GM23338 (cell line): ENCODE measurements at regions not wholly inside any gene's neighbourhood (a gene's known extent, or its start where the extent isn't known, plus 50 kb on each side); places are given as distances from the start of the nearest gene placed in this dataset.

ENCODE experiments used
- ATAC-seq: fragments of 200-7000 bp; cut with Tn5 transposase; 3 replicates; pipeline ENCODE4 v1.9.1; 2020
- DNase-seq: peaks from one replicate; pipeline ENCODE4 v3.0.0-alpha.2; 2015; ENCODE audit warnings: low spot score
- H2AFZ ChIP-seq: fragments of 200-600 bp; sonication (generic); 2 replicates; pipeline ENCODE4 v1.8.0; 2016; ENCODE audit warnings: antibody characterized with exemption, mild to moderate bottlenecking, moderate library complexity
- H3F3A ChIP-seq: fragments of 200-600 bp; sonication (generic); replicated peaks from 2 replicates; pipeline ENCODE4 v1.8.0; 2017; ENCODE audit warnings: antibody characterized with exemption, mixed run types, low read depth
- H3K27ac ChIP-seq: fragments of 200-600 bp; sonication (generic); 2 replicates; pipeline ENCODE4 v1.6.1; 2016; ENCODE audit warnings: low read depth
- H3K27me3 ChIP-seq: fragments of 200-600 bp; sonication (generic); 2 replicates; pipeline ENCODE4 v1.8.0; 2016; ENCODE audit warnings: mild to moderate bottlenecking, mixed run types, moderate library complexity; ENCODE audit not compliant: insufficient read depth
- H3K36me3 ChIP-seq: fragments of 200-600 bp; sonication (generic); 2 replicates; pipeline ENCODE4 v1.8.0; 2016; ENCODE audit warnings: mild to moderate bottlenecking; ENCODE audit not compliant: insufficient read depth
- H3K4me1 ChIP-seq: fragments of 200-600 bp; sonication (generic); 2 replicates; pipeline ENCODE4 v1.8.0; 2016; ENCODE audit warnings: mild to moderate bottlenecking, moderate library complexity; ENCODE audit not compliant: insufficient read depth
- H3K4me2 ChIP-seq: fragments of 200-600 bp; sonication (generic); 2 replicates; pipeline ENCODE4 v1.7.1; 2017; ENCODE audit warnings: mixed run types
- H3K4me3 ChIP-seq: fragments of 200-600 bp; sonication (generic); 2 replicates; pipeline ENCODE4 v1.6.1; 2016; ENCODE audit warnings: mixed run types
- H3K79me2 ChIP-seq: fragments of 200-600 bp; sonication (generic); replicated peaks from 2 replicates; pipeline ENCODE4 v1.8.0; 2017; ENCODE audit warnings: mild to moderate bottlenecking; ENCODE audit not compliant: insufficient read depth
- H3K9me2 ChIP-seq: fragments of 200-600 bp; sonication (generic); 2 replicates; pipeline ENCODE4 v1.8.0; 2017; ENCODE audit not compliant: insufficient read depth
- H4K20me1 ChIP-seq: fragments of 200-600 bp; sonication (generic); replicated peaks from 2 replicates; pipeline ENCODE4 v1.8.0; 2017; ENCODE audit warnings: mild to moderate bottlenecking; ENCODE audit not compliant: insufficient read depth
- H3K27ac Mint-ChIP-seq: 2 replicates; pipeline ENCODE4 v1.8.0; 2020; ENCODE audit warnings: inconsistent platforms, mild to moderate bottlenecking, moderate library complexity, mixed read lengths
- H3K27me3 Mint-ChIP-seq: 3 replicates; pipeline ENCODE4 v1.8.0; 2022; ENCODE audit warnings: low read depth, mild to moderate bottlenecking, moderate library complexity, mixed read lengths, inconsistent platforms; ENCODE audit not compliant: insufficient read depth, poor library complexity
- H3K36me3 Mint-ChIP-seq: 3 replicates; pipeline ENCODE4 v1.8.0; 2021; ENCODE audit warnings: low read depth, mild to moderate bottlenecking, inconsistent platforms, moderate library complexity, mixed read lengths
- H3K4me1 Mint-ChIP-seq: 3 replicates; pipeline ENCODE4 v1.8.0; 2020; ENCODE audit warnings: mild to moderate bottlenecking, inconsistent platforms, mixed read lengths
- H3K4me3 Mint-ChIP-seq: 3 replicates; pipeline ENCODE4 v1.8.0; 2021; ENCODE audit warnings: moderate library complexity, mild to moderate bottlenecking, inconsistent platforms, mixed read lengths
- H3K9me3 Mint-ChIP-seq: 3 replicates; pipeline ENCODE4 v1.8.0; 2020; ENCODE audit warnings: moderate library complexity, mild to moderate bottlenecking, inconsistent platforms, mixed read lengths
- CREB1 ChIP-seq: fragments of 250-450 bp; sonication (Bioruptor Pico); IDR thresholded peaks from 2 replicates; pipeline ENCODE4 v1.5.0; 2020; ENCODE audit warnings: low read depth, mild to moderate bottlenecking, moderate library complexity
- CTCF ChIP-seq, 2 experiments: fragments of 200-600 bp in 1 of 2; sonication (generic) in 1 of 2; conservative IDR thresholded peaks; 2 replicates each; pipeline versions ENCODE4 v1.5.1 to v1.6.1; 2016 to 2017; ENCODE audit warnings: antibody characterized with exemption in 2 of 2, low read depth in 2 of 2, mild to moderate bottlenecking in 2 of 2, moderate library complexity in 1 of 2
- ETS1 ChIP-seq: IDR thresholded peaks from 2 replicates; pipeline ENCODE4 v1.6.1; 2016; ENCODE audit warnings: antibody characterized with exemption
- EZH2 ChIP-seq: fragments of 200-600 bp; sonication (generic); IDR thresholded peaks from one replicate; pipeline ENCODE4 v1.8.0; 2017; ENCODE audit warnings: antibody characterized with exemption, mild to moderate bottlenecking, low read depth; ENCODE audit not compliant: unreplicated experiment
- JUNB ChIP-seq: IDR thresholded peaks from one replicate; pipeline ENCODE4 v1.6.1; 2016; ENCODE audit warnings: antibody characterized with exemption; ENCODE audit not compliant: unreplicated experiment
- NANOG ChIP-seq: IDR thresholded peaks from 2 replicates; pipeline ENCODE4 v1.6.1; 2016; ENCODE audit warnings: antibody characterized with exemption, borderline replicate concordance
- POLR2AphosphoS5 ChIP-seq: IDR thresholded peaks from 2 replicates; pipeline ENCODE4 v1.6.1; 2016; ENCODE audit warnings: antibody characterized with exemption, low read depth
- STAT1 ChIP-seq: IDR thresholded peaks from one replicate; pipeline ENCODE4 v1.6.1; 2016; ENCODE audit warnings: antibody characterized with exemption; ENCODE audit not compliant: unreplicated experiment
- ZNF331 ChIP-seq: fragments of 250-450 bp; sonication (Bioruptor Pico); IDR thresholded peaks from 2 replicates; pipeline ENCODE4 v1.5.0; 2020; ENCODE audit warnings: low read depth, mild to moderate bottlenecking, moderate library complexity
- ZNF462 ChIP-seq: fragments of 250-450 bp; sonication (Bioruptor Pico); IDR thresholded peaks from 2 replicates; pipeline ENCODE4 v1.5.0; 2020; ENCODE audit warnings: mild to moderate bottlenecking, moderate library complexity
- TF ChIP-seq, protein P1 (sequence below): IDR thresholded peaks from one replicate; pipeline ENCODE4 v1.6.1; 2018; ENCODE audit warnings: antibody characterized with exemption; ENCODE audit not compliant: unreplicated experiment

GRCh38 chr2:128545085-128545484 is 226.4 kb upstream of the HS6ST1 start:
- Histone ChIP-seq H3K4me3 (no peak overlapping the region), H3K36me3 (no peaks in the 10 kb centered on the region), H2AFZ (no peak overlapping the region), H3K27me3 (no peaks in the 10 kb centered on the region), H3K9me2 (peaks cover 6% of the 10 kb centered on the region; the same call in 1 of the 2 replicates), H3K27ac (no peak overlapping the region), H3K4me2 (no peak overlapping the region), H3K4me1 (peaks cover 11% of the 10 kb centered on the region; the same call in 1 of the 2 replicates), H3F3A (0 out of 2 replicates have a peak, but pooled peaks cover 3% of the 10 kb centered on the region), H3K79me2 (no peaks in the 10 kb centered on the region), H4K20me1 (no peaks in the 10 kb centered on the region)
- Mint-ChIP-seq H3K27me3 (peaks cover 3% of the 10 kb centered on the region), H3K4me1 (peaks cover 18% of the 10 kb centered on the region), H3K27ac (no peak overlapping the region), H3K36me3 (no peaks in the 10 kb centered on the region), H3K9me3 (no peaks in the 10 kb centered on the region; the same call in 2 of the 3 replicates), H3K4me3 (no peak overlapping the region)
- TF ChIP-seq STAT1 (no peak), POLR2AphosphoS5 (no peak), ETS1 (no peak), ZNF331 (CRISPR knock-in tag) (no peak), ZNF462 (no peak), CREB1 (no peak), CTCF (conservative IDR thresholded peaks at IDR 0.05; ENCODE audit: low read depth in 2 of 2) (no peak), JUNB (no peak), NANOG (no peak), EZH2 (no peak)
- TF ChIP-seq, protein P1, sequence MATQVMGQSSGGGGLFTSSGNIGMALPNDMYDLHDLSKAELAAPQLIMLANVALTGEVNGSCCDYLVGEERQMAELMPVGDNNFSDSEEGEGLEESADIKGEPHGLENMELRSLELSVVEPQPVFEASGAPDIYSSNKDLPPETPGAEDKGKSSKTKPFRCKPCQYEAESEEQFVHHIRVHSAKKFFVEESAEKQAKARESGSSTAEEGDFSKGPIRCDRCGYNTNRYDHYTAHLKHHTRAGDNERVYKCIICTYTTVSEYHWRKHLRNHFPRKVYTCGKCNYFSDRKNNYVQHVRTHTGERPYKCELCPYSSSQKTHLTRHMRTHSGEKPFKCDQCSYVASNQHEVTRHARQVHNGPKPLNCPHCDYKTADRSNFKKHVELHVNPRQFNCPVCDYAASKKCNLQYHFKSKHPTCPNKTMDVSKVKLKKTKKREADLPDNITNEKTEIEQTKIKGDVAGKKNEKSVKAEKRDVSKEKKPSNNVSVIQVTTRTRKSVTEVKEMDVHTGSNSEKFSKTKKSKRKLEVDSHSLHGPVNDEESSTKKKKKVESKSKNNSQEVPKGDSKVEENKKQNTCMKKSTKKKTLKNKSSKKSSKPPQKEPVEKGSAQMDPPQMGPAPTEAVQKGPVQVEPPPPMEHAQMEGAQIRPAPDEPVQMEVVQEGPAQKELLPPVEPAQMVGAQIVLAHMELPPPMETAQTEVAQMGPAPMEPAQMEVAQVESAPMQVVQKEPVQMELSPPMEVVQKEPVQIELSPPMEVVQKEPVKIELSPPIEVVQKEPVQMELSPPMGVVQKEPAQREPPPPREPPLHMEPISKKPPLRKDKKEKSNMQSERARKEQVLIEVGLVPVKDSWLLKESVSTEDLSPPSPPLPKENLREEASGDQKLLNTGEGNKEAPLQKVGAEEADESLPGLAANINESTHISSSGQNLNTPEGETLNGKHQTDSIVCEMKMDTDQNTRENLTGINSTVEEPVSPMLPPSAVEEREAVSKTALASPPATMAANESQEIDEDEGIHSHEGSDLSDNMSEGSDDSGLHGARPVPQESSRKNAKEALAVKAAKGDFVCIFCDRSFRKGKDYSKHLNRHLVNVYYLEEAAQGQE: no peak
- DNase-seq (no peak), ATAC-seq (no peak)
